Naive thymus-derived CD4-positive, alpha-beta T cell (primary cell): ENCODE measurements at regions not wholly inside any gene's neighbourhood (a gene's known extent, or its start where the extent isn't known, plus 50 kb on each side); places are given as distances from the start of the nearest gene placed in this dataset.

Source experiments
- ATAC-seq: fragments of 150-1000 bp; cut with Tn5 transposase; 2 replicates; pipeline ENCODE4 v1.10.0; 2021; ENCODE audit warnings: mild to moderate bottlenecking, moderate library complexity
- CTCF ChIA-PET: fragments of 350-600 bp; sonication (Branson Sonifier 250); formaldehyde crosslinking; loops from one replicate; lab custom pipeline; 2021; ENCODE audit warnings: antibody characterized with exemption; lab: Charles Lee
- POLR2A ChIA-PET: fragments of 350-600 bp; sonication (Branson Sonifier 250); formaldehyde crosslinking; loops from one replicate; lab custom pipeline; 2021; ENCODE audit warnings: antibody characterized with exemption, inconsistent platforms; lab: Charles Lee
- DNase-seq, 9 donors: peaks; one replicate each; pipeline versions ENCODE4 v3.0.0 to v3.0.0-alpha.2; 2020 to 2022; ENCODE audit warnings: mixed read lengths in 1 of 9
- H3K27ac ChIP-seq: one replicate; pipeline ENCODE4 v1.7.0; 2013; ENCODE audit warnings: mild to moderate bottlenecking, low read depth, low read length, moderate library complexity
- H3K27me3 ChIP-seq, 2 donors: one replicate each; pipeline ENCODE4 v1.7.0; 2013; ENCODE audit warnings: low read length in 2 of 2, mild to moderate bottlenecking in 2 of 2, moderate library complexity in 2 of 2; ENCODE audit not compliant: control insufficient read depth in 2 of 2, insufficient read depth in 2 of 2
- H3K36me3 ChIP-seq, 3 experiments: 1 replicate in 2 of 3; 2 replicates in 1 of 3; pipeline ENCODE4 v1.7.0; 2013; ENCODE audit warnings: low read length in 3 of 3, mild to moderate bottlenecking in 3 of 3, moderate library complexity in 1 of 3; ENCODE audit not compliant: insufficient read depth in 3 of 3, control insufficient read depth in 2 of 3
- H3K4me1 ChIP-seq, 2 donors: one replicate each; pipeline ENCODE4 v1.7.0; 2013; ENCODE audit warnings: low read length in 2 of 2, mild to moderate bottlenecking in 2 of 2, moderate library complexity in 1 of 2; ENCODE audit not compliant: control insufficient read depth in 2 of 2, insufficient read depth in 2 of 2
- H3K4me3 ChIP-seq: 2 replicates; pipeline ENCODE4 v1.7.0; 2013; ENCODE audit warnings: mild to moderate bottlenecking, low read length
- H3K9me3 ChIP-seq, 3 experiments: 1 replicate in 2 of 3; 2 replicates in 1 of 3; pipeline ENCODE4 v1.7.0; 2013; ENCODE audit warnings: low read length in 3 of 3; ENCODE audit not compliant: control insufficient read depth in 2 of 3
- H3K27ac Mint-ChIP-seq, 9 donors: one replicate each; pipeline ENCODE4 v1.8.0; 2020 to 2022; ENCODE audit warnings: mixed read lengths in 9 of 9, mild to moderate bottlenecking in 8 of 9, moderate library complexity in 5 of 9, inconsistent platforms in 2 of 9
- H3K27me3 Mint-ChIP-seq, 5 donors: one replicate each; pipeline ENCODE4 v1.8.0; 2021 to 2022; ENCODE audit warnings: mixed read lengths in 5 of 5, mild to moderate bottlenecking in 1 of 5
- H3K36me3 Mint-ChIP-seq, 5 donors: one replicate each; pipeline ENCODE4 v1.8.0; 2020 to 2022; ENCODE audit warnings: mixed read lengths in 5 of 5, mild to moderate bottlenecking in 3 of 5, inconsistent platforms in 1 of 5
- H3K4me1 Mint-ChIP-seq, 7 donors: one replicate each; pipeline ENCODE4 v1.8.0; 2020 to 2022; ENCODE audit warnings: mixed read lengths in 7 of 7, mild to moderate bottlenecking in 3 of 7, inconsistent platforms in 1 of 7
- H3K4me3 Mint-ChIP-seq, 10 donors: one replicate each; pipeline ENCODE4 v1.8.0; 2020 to 2022; ENCODE audit warnings: mild to moderate bottlenecking in 10 of 10, mixed read lengths in 10 of 10, moderate library complexity in 6 of 10, inconsistent platforms in 2 of 10
- H3K9me3 Mint-ChIP-seq, 11 donors: one replicate each; pipeline ENCODE4 v1.8.0; 2020 to 2022; ENCODE audit warnings: mixed read lengths in 11 of 11, mild to moderate bottlenecking in 4 of 11, inconsistent platforms in 1 of 11, moderate library complexity in 1 of 11
- intact Hi-C, 2 donors: fragments of 100-400 bp; cut with micrococcal nuclease; formaldehyde crosslinking; loops; one replicate each; pipeline ENCODE4 v1.15.1; 2023

GRCh38 chr9:89811356-89811755 lies 206.5 kb downstream of the GADD45G start:
- no peaks in the 10 kb centered on the region for H3K9me3 ChIP-seq
- peaks cover 0 to 3% of the 10 kb centered on the region in 2 donors for H3K4me1 ChIP-seq
- H3K27me3 Mint-ChIP-seq, result peaks cover 0 to 5% (median 4%) of the 10 kb centered on the region in 5 donors
- no peaks in the 10 kb centered on the region for H3K27me3 ChIP-seq
- H3K4me3 ChIP-seq, result no peak overlapping the region
- POLR2A ChIA-PET, result no interaction called here
- ATAC-seq (no peak), DNase-seq (peak in 1 of 9 donors; percentile 17)
- H3K9me3 Mint-ChIP-seq, result no peaks in the 10 kb centered on the region
- no peaks in the 10 kb centered on the region for H3K36me3 Mint-ChIP-seq
- no peak overlapping the region for H3K4me3 Mint-ChIP-seq
- no peak overlapping the region for H3K27ac Mint-ChIP-seq
- CTCF ChIA-PET, result no interaction called here
- intact Hi-C loops, result no loop called here
- no peaks in the 10 kb centered on the region for H3K36me3 ChIP-seq
- H3K4me1 Mint-ChIP-seq, result peaks cover 3 to 36% (median 16%) of the 10 kb centered on the region in 7 donors
- H3K27ac ChIP-seq, result no peak overlapping the region

GRCh38 chr9:89811886-89812450 lies 207.2 kb downstream of the GADD45G start:
- no peak for ATAC-seq
- Histone ChIP-seq H3K4me3 (no peak overlapping the region), H3K27me3 (peaks cover 0 to 3% of the 10 kb centered on the region in 2 donors), H3K4me1 (peaks cover 0 to 3% of the 10 kb centered on the region in 2 donors), H3K27ac (no peak overlapping the region), H3K9me3 (no peaks in the 10 kb centered on the region), H3K36me3 (no peaks in the 10 kb centered on the region)
- H3K9me3 Mint-ChIP-seq, result no peaks in the 10 kb centered on the region
- H3K36me3 Mint-ChIP-seq, result no peaks in the 10 kb centered on the region
- ChIA-PET POLR2A (no interaction called here), CTCF (no interaction called here)
- peaks cover 0 to 5% (median 4%) of the 10 kb centered on the region in 5 donors for H3K27me3 Mint-ChIP-seq
- H3K27ac Mint-ChIP-seq, result no peak overlapping the region
- peaks cover 3 to 36% (median 16%) of the 10 kb centered on the region in 7 donors for H3K4me1 Mint-ChIP-seq
- DNase-seq, result peak in 1 of 9 donors; percentile 15
- no peak overlapping the region for H3K4me3 Mint-ChIP-seq
- intact Hi-C loops, result no loop called here

GRCh38 chr9:89812556-89813181 lies 207.9 kb downstream of the GADD45G start:
- Mint-ChIP-seq H3K27me3 (peaks cover 0 to 5% (median 4%) of the 10 kb centered on the region in 5 donors), H3K36me3 (no peaks in the 10 kb centered on the region), H3K4me1 (peaks cover 3 to 33% (median 16%) of the 10 kb centered on the region in 7 donors), H3K27ac (no peak overlapping the region), H3K9me3 (no peaks in the 10 kb centered on the region), H3K4me3 (no peak overlapping the region)
- ChIA-PET CTCF (no interaction called here), POLR2A (no interaction called here)
- H3K9me3 ChIP-seq, result no peaks in the 10 kb centered on the region
- no peaks in the 10 kb centered on the region for H3K36me3 ChIP-seq
- DNase-seq (peak in 1 of 9 donors; percentile 17), ATAC-seq (no peak)
- no peak overlapping the region for H3K4me3 ChIP-seq
- intact Hi-C loops, result no loop called here
- peaks cover 0 to 3% of the 10 kb centered on the region in 2 donors for H3K4me1 ChIP-seq
- H3K27me3 ChIP-seq, result peaks cover 0 to 5% of the 10 kb centered on the region in 2 donors
- H3K27ac ChIP-seq, result no peak overlapping the region

- Histone ChIP-seq H3K9me3 (no peaks in the 10 kb centered on the region), H3K36me3 (no peaks in the 10 kb centered on the region), H3K27ac (no peak overlapping the region), H3K27me3 (peaks cover 0 to 5% of the 10 kb centered on the region in 2 donors), H3K4me3 (no peak overlapping the region), H3K4me1 (peaks cover 0 to 3% of the 10 kb centered on the region in 2 donors)
- DNase-seq, result peak in 1 of 9 donors; percentile 6
- ChIA-PET POLR2A (interaction anchor here (0.8 kb wide), 1 partner anchor 63 kb away, joined by 7 read pairs; no protein-coding TSS in a partner anchor), CTCF (no interaction called here)
- Mint-ChIP-seq H3K9me3 (no peaks in the 10 kb centered on the region), H3K4me3 (no peak overlapping the region), H3K27ac (no peak overlapping the region), H3K36me3 (no peaks in the 10 kb centered on the region), H3K4me1 (peaks cover 3 to 33% (median 16%) of the 10 kb centered on the region in 7 donors), H3K27me3 (peaks cover 0 to 6% (median 4%) of the 10 kb centered on the region in 5 donors)
- intact Hi-C loops, result no loop called here
- ATAC-seq, result no peak
Measured at GRCh38 chr9:89813482-89813881, 208.7 kb downstream of the GADD45G start.

GRCh38 chr9:89814340-89815040 lies 209.7 kb downstream of the GADD45G start:
- H3K4me3 ChIP-seq, result no peak overlapping the region
- H3K27me3 Mint-ChIP-seq, result peaks cover 0 to 11% (median 5%) of the 10 kb centered on the region in 5 donors
- H3K27ac Mint-ChIP-seq, result peak overlapping the region in 2 of 9 donors; percentile 38 to 56
- CTCF ChIA-PET, result no interaction called here
- peak overlapping the region in 1 of 10 donors; percentile 52 for H3K4me3 Mint-ChIP-seq
- peaks cover 0 to 3% of the 10 kb centered on the region in 2 donors for H3K4me1 ChIP-seq
- DNase-seq, result peak in 1 of 9 donors; percentile 20
- POLR2A ChIA-PET, result interaction anchor here (0.8 kb wide), 1 partner anchor 64 kb away, joined by 7 read pairs; no protein-coding TSS in a partner anchor
- no peaks in the 10 kb centered on the region for H3K9me3 ChIP-seq
- H3K36me3 ChIP-seq, result no peaks in the 10 kb centered on the region
- intact Hi-C loops, result no loop called here
- H3K4me1 Mint-ChIP-seq, result peaks cover 5 to 37% (median 16%) of the 10 kb centered on the region in 7 donors
- no peak overlapping the region for H3K27ac ChIP-seq
- peaks cover 0 to 1% (median 0%) of the 10 kb centered on the region in 11 donors for H3K9me3 Mint-ChIP-seq
- H3K36me3 Mint-ChIP-seq, result no peaks in the 10 kb centered on the region
- peaks cover 0 to 5% of the 10 kb centered on the region in 2 donors for H3K27me3 ChIP-seq
- ATAC-seq, result peak; percentile 27

GRCh38 chr9:89815061-89815902 lies 210.5 kb downstream of the GADD45G start:
- intact Hi-C loops, result no loop called here
- POLR2A ChIA-PET, result no interaction called here
- H3K27ac ChIP-seq, result no peak overlapping the region

More at GRCh38 chr9:89815061-89815902, 210.5 kb downstream of the GADD45G start:
- H3K36me3 ChIP-seq, result no peaks in the 10 kb centered on the region
- DNase-seq (peak in 1 of 9 donors; percentile 19), ATAC-seq (no peak)
- Mint-ChIP-seq H3K36me3 (peaks cover 0 to 1% (median 0%) of the 10 kb centered on the region in 5 donors), H3K27me3 (peaks cover 0 to 12% (median 5%) of the 10 kb centered on the region in 5 donors), H3K4me3 (peak overlapping the region in 1 of 10 donors; percentile 52), H3K4me1 (peaks cover 5 to 37% (median 16%) of the 10 kb centered on the region in 7 donors), H3K9me3 (peaks cover 0 to 1% (median 0%) of the 10 kb centered on the region in 11 donors), H3K27ac (no peak overlapping the region)
- no peak overlapping the region for H3K4me3 ChIP-seq
- CTCF ChIA-PET, result no interaction called here
- H3K27me3 ChIP-seq, result peaks cover 0 to 5% of the 10 kb centered on the region in 2 donors
- peaks cover 0 to 3% of the 10 kb centered on the region in 2 donors for H3K4me1 ChIP-seq
- H3K9me3 ChIP-seq, result no peaks in the 10 kb centered on the region
